HEK293 (cell line): ENCODE measurements at regions not wholly inside any gene's neighbourhood (a gene's known extent, or its start where the extent isn't known, plus 50 kb on each side); places are given as distances from the start of the nearest gene placed in this dataset.

Experiments used
- CTCF ChIP-seq: fragments of 450-650 bp; formaldehyde crosslinking; IDR thresholded peaks from 2 replicates; pipeline ENCODE4 v1.5.1; 2016; ENCODE audit warnings: missing biosample characterization, missing genetic modification characterization
- REST ChIP-seq: fragments of 450-650 bp; formaldehyde crosslinking; IDR thresholded peaks from 2 replicates; pipeline ENCODE4 v1.5.1; 2016; ENCODE audit warnings: missing biosample characterization, missing genetic modification characterization
- YY1 ChIP-seq: fragments of 450-650 bp; formaldehyde crosslinking; IDR thresholded peaks from 2 replicates; pipeline ENCODE4 v1.5.1; 2018; ENCODE audit warnings: missing biosample characterization, missing genetic modification characterization
- ZBTB21 ChIP-seq: fragments of 450-650 bp; formaldehyde crosslinking; IDR thresholded peaks from 2 replicates; pipeline ENCODE4 v1.5.1; 2017; ENCODE audit warnings: missing biosample characterization, missing genetic modification characterization
- ZFHX2 ChIP-seq: fragments of 450-650 bp; formaldehyde crosslinking; conservative IDR thresholded peaks from 2 replicates; pipeline ENCODE4 v1.5.1; 2016; ENCODE audit warnings: missing biosample characterization, missing genetic modification characterization
- ZNF621 ChIP-seq: fragments of 450-650 bp; formaldehyde crosslinking; IDR thresholded peaks from 2 replicates; pipeline ENCODE4 v1.5.1; 2017; ENCODE audit warnings: missing biosample characterization, missing genetic modification characterization
- ZNF660 ChIP-seq: fragments of 450-650 bp; IDR thresholded peaks from 2 replicates; pipeline ENCODE4 v1.5.1; 2018; ENCODE audit warnings: missing biosample characterization, mild to moderate bottlenecking, missing genetic modification characterization
- ZSCAN4 ChIP-seq: fragments of 450-650 bp; formaldehyde crosslinking; IDR thresholded peaks from 2 replicates; pipeline ENCODE4 v1.5.1; 2017; ENCODE audit warnings: missing biosample characterization, missing genetic modification characterization

- TF ChIP-seq ZFHX2 (tag by site-specific recombination) (no peak), ZNF621 (tag by site-specific recombination) (no peak), ZNF660 (tag by site-specific recombination) (no peak), ZSCAN4 (tag by site-specific recombination) (no peak), ZBTB21 (tag by site-specific recombination) (no peak), CTCF (tag by site-specific recombination) (no peak), YY1 (no peak), REST (tag by site-specific recombination) (no peak)
Measured at GRCh38 chr9:86644675-86645034, 290.4 kb upstream of the TUT7 start.
